Activated CD4-positive, alpha-beta T cell treated with anti-CD3 and anti-CD28 coated beads for 48 hours (primary cell): ENCODE measurements at regions not wholly inside any gene's neighbourhood (a gene's known extent, or its start where the extent isn't known, plus 50 kb on each side); places are given as distances from the start of the nearest gene placed in this dataset.

Experiments used
- DNase-seq: peaks from one replicate; pipeline ENCODE4 v3.0.0-alpha.2; 2020

- no peak for DNase-seq
Observed at GRCh38 chr2:163456953-163457743, 278.7 kb downstream of the FIGN start.

- no peak for DNase-seq
Observed at GRCh38 chr2:163455815-163456214, 280.0 kb downstream of the FIGN start.

GRCh38 chr2:163453920-163454319 lies 281.9 kb downstream of the FIGN start:
- DNase-seq: no peak

- DNase-seq: no peak
Observed at GRCh38 chr2:163441603-163442002, 294.2 kb downstream of the FIGN start.

- no peak for DNase-seq
Observed at GRCh38 chr2:163436963-163437362, 298.8 kb downstream of the FIGN start.

GRCh38 chr2:163428187-163428586 lies 307.6 kb downstream of the FIGN start:
- no peak for DNase-seq

GRCh38 chr2:163420604-163421003 lies 315.2 kb downstream of the FIGN start:
- no peak for DNase-seq

- DNase-seq: no peak
Observed at GRCh38 chr2:163419000-163419830, 316.6 kb downstream of the FIGN start.

- no peak for DNase-seq
Observed at GRCh38 chr2:163417596-163418337, 318.0 kb downstream of the FIGN start.

GRCh38 chr2:163414121-163414520 lies 321.7 kb downstream of the FIGN start:
- DNase-seq: no peak

- DNase-seq: no peak
Observed at GRCh38 chr2:163407296-163407695, 328.5 kb downstream of the FIGN start.

GRCh38 chr2:163405298-163405697 lies 330.5 kb downstream of the FIGN start:
- DNase-seq: no peak

GRCh38 chr2:163401481-163401880 lies 334.3 kb downstream of the FIGN start:
- no peak for DNase-seq

- no peak for DNase-seq
Observed at GRCh38 chr2:163397451-163397850, 338.4 kb downstream of the FIGN start.

GRCh38 chr2:163395602-163396001 lies 340.2 kb downstream of the FIGN start:
- DNase-seq: no peak

GRCh38 chr2:163389838-163390237 lies 346.0 kb downstream of the FIGN start:
- DNase-seq: no peak

- no peak for DNase-seq
Observed at GRCh38 chr2:163375472-163375871, 360.3 kb downstream of the FIGN start.

GRCh38 chr2:163375070-163375469 lies 360.7 kb downstream of the FIGN start:
- no peak for DNase-seq

GRCh38 chr2:163374282-163374681 lies 361.5 kb downstream of the FIGN start:
- no peak for DNase-seq

GRCh38 chr2:163373496-163373895 lies 362.3 kb downstream of the FIGN start:
- DNase-seq: no peak

- DNase-seq: no peak
Observed at GRCh38 chr2:163370169-163370886, 365.5 kb downstream of the FIGN start.

GRCh38 chr2:163369111-163369510 lies 366.7 kb downstream of the FIGN start:
- DNase-seq: no peak

GRCh38 chr2:163368655-163369054 lies 367.2 kb downstream of the FIGN start:
- DNase-seq: no peak
